Loucy (cell line): ENCODE measurements at regions not wholly inside any gene's neighbourhood (a gene's known extent, or its start where the extent isn't known, plus 50 kb on each side); places are given as distances from the start of the nearest gene placed in this dataset.

Experiments used
- H2AFZ ChIP-seq: fragments of 200-600 bp; sonication (generic); 2 replicates; pipeline ENCODE4 v1.6.0; 2016; ENCODE audit warnings: antibody characterized with exemption, mild to moderate bottlenecking, low read length, moderate library complexity
- H3F3A ChIP-seq: fragments of 200-600 bp; 2 replicates; pipeline ENCODE4 v1.6.0; 2016; ENCODE audit warnings: antibody characterized with exemption, low read depth, mild to moderate bottlenecking
- H3K27me3 ChIP-seq: fragments of 200-600 bp; sonication (generic); 2 replicates; pipeline ENCODE4 v1.6.1; 2014; ENCODE audit warnings: low read length, mild to moderate bottlenecking; ENCODE audit not compliant: insufficient read depth, poor library complexity, severe bottlenecking
- H3K36me3 ChIP-seq: fragments of 200-600 bp; sonication (generic); 2 replicates; pipeline ENCODE4 v1.6.1; 2016; ENCODE audit warnings: low read length; ENCODE audit not compliant: insufficient read depth
- H3K4me1 ChIP-seq: fragments of 200-600 bp; sonication (generic); 2 replicates; pipeline ENCODE4 v1.5.1; 2014; ENCODE audit warnings: low read length, mild to moderate bottlenecking; ENCODE audit not compliant: insufficient read depth, poor library complexity, severe bottlenecking
- H3K4me2 ChIP-seq: fragments of 200-600 bp; sonication (generic); 2 replicates; pipeline ENCODE4 v1.6.0; 2014; ENCODE audit warnings: antibody characterized with exemption, low read length, low read depth, mild to moderate bottlenecking; ENCODE audit not compliant: poor library complexity, severe bottlenecking
- H3K4me3 ChIP-seq: fragments of 200-600 bp; sonication (generic); 2 replicates; pipeline ENCODE4 v1.5.1; 2014; ENCODE audit warnings: low read length, mild to moderate bottlenecking, mixed read lengths; ENCODE audit not compliant: poor library complexity, severe bottlenecking
- H3K79me2 ChIP-seq: fragments of 200-600 bp; sonication (generic); 2 replicates; pipeline ENCODE4 v1.6.1; 2014; ENCODE audit warnings: low read length; ENCODE audit not compliant: insufficient read depth
- H3K9ac ChIP-seq: fragments of 200-600 bp; sonication (generic); 2 replicates; pipeline ENCODE4 v1.6.0; 2014; ENCODE audit warnings: mild to moderate bottlenecking, low read depth, low read length, moderate library complexity; ENCODE audit not compliant: poor library complexity, severe bottlenecking
- H3K9me2 ChIP-seq: fragments of 200-600 bp; sonication (generic); replicated peaks from 2 replicates; pipeline ENCODE4 v1.6.1; 2016; ENCODE audit warnings: low read depth, low read length, mixed read lengths
- H3K9me3 ChIP-seq: fragments of 200-600 bp; sonication (generic); 2 replicates; pipeline ENCODE4 v1.6.1; 2014; ENCODE audit warnings: mild to moderate bottlenecking, antibody characterized with exemption, low read length, low read depth; ENCODE audit not compliant: insufficient read depth
- H4K20me1 ChIP-seq: fragments of 200-600 bp; sonication (generic); 2 replicates; pipeline ENCODE4 v1.6.0; 2014; ENCODE audit warnings: antibody characterized with exemption, low read length, mild to moderate bottlenecking; ENCODE audit not compliant: insufficient read depth, poor library complexity, severe bottlenecking
- EZH2phosphoT487 ChIP-seq: fragments of 200-600 bp; IDR thresholded peaks from 2 replicates; pipeline ENCODE4 v1.6.1; 2018; ENCODE audit warnings: antibody characterized with exemption, mild to moderate bottlenecking, moderate library complexity, borderline replicate concordance
- TF ChIP-seq, protein P1 (sequence below): fragments of 200-600 bp; sonication (generic); conservative IDR thresholded peaks from 2 replicates; pipeline ENCODE4 v1.5.1; 2014; ENCODE audit warnings: mild to moderate bottlenecking, antibody characterized with exemption, low read length

- Histone ChIP-seq H3K36me3 (no peaks in the 10 kb centered on the region), H3K9me3 (no peaks in the 10 kb centered on the region), H2AFZ (no peak overlapping the region), H3F3A (no peaks in the 10 kb centered on the region), H3K27me3 (no peaks in the 10 kb centered on the region), H3K9ac (no peak overlapping the region), H3K4me1 (no peaks in the 10 kb centered on the region), H3K79me2 (no peaks in the 10 kb centered on the region), H3K4me2 (no peak overlapping the region), H4K20me1 (no peaks in the 10 kb centered on the region), H3K9me2 (no peaks in the 10 kb centered on the region), H3K4me3 (no peak overlapping the region)
- no peak for TF ChIP-seq EZH2phosphoT487
- TF ChIP-seq, protein P1, sequence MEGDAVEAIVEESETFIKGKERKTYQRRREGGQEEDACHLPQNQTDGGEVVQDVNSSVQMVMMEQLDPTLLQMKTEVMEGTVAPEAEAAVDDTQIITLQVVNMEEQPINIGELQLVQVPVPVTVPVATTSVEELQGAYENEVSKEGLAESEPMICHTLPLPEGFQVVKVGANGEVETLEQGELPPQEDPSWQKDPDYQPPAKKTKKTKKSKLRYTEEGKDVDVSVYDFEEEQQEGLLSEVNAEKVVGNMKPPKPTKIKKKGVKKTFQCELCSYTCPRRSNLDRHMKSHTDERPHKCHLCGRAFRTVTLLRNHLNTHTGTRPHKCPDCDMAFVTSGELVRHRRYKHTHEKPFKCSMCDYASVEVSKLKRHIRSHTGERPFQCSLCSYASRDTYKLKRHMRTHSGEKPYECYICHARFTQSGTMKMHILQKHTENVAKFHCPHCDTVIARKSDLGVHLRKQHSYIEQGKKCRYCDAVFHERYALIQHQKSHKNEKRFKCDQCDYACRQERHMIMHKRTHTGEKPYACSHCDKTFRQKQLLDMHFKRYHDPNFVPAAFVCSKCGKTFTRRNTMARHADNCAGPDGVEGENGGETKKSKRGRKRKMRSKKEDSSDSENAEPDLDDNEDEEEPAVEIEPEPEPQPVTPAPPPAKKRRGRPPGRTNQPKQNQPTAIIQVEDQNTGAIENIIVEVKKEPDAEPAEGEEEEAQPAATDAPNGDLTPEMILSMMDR = no peak
These were observed 102.0 kb upstream of the DMAC1 start for GRCh38 chr9:7901621-7902020.

DNA sequence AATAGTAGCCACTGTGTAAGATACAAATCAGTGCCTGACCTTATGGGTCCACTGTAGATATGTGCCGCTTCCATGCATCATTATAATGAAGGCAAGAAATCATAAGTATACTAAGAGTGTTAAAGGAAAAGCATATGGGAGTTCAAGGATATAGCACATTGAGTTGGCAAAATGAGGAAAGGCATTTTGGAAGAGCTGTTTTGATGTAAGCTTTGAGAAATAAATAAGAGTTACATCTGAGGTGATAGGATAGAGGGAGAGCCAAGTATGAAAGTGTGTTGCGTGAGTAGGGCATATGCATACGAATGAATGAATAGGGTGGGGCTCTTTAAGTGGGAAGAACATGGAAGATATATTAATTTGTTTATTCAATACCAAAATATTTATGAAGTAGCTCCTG lies 101.0 kb upstream of the DMAC1 start:
- Histone ChIP-seq H3K79me2 (no peaks in the 10 kb centered on the region), H3K9ac (no peak overlapping the region), H3K36me3 (no peaks in the 10 kb centered on the region), H4K20me1 (no peaks in the 10 kb centered on the region), H3K4me3 (no peak overlapping the region), H3K9me3 (no peaks in the 10 kb centered on the region), H2AFZ (no peak overlapping the region), H3F3A (no peaks in the 10 kb centered on the region), H3K27me3 (no peaks in the 10 kb centered on the region), H3K4me2 (no peak overlapping the region), H3K9me2 (no peaks in the 10 kb centered on the region), H3K4me1 (no peaks in the 10 kb centered on the region)
- TF ChIP-seq, protein P1 = no peak
- TF ChIP-seq EZH2phosphoT487 = no peak

- Histone ChIP-seq H3K79me2 (no peaks in the 10 kb centered on the region), H3K36me3 (no peaks in the 10 kb centered on the region), H3K4me3 (no peak overlapping the region), H3K9ac (no peak overlapping the region), H2AFZ (no peak overlapping the region), H4K20me1 (no peaks in the 10 kb centered on the region), H3K9me3 (no peaks in the 10 kb centered on the region), H3K27me3 (no peaks in the 10 kb centered on the region), H3K9me2 (no peaks in the 10 kb centered on the region), H3F3A (no peaks in the 10 kb centered on the region), H3K4me1 (no peaks in the 10 kb centered on the region), H3K4me2 (no peak overlapping the region)
- TF ChIP-seq EZH2phosphoT487 = no peak
- TF ChIP-seq, protein P1 = no peak
These were observed 100.2 kb upstream of the DMAC1 start for GRCh38 chr9:7899753-7900152.
